Fibroblast of skin of back (primary cell): ENCODE measurements at regions not wholly inside any gene's neighbourhood (a gene's known extent, or its start where the extent isn't known, plus 50 kb on each side); places are given as distances from the start of the nearest gene placed in this dataset.
A peak's percentile ranks its signal among the peaks of the same experiment; 100 is the strongest.
"Not testable (repeated sequence)": the region's sequence is repeated elsewhere in the genome, so short reads cannot be mapped to it uniquely, and the experiment has no call there.

Experiments used
- DNase-seq: peaks from one replicate; pipeline ENCODE4 v3.0.0-alpha.2; 2013

DNA sequence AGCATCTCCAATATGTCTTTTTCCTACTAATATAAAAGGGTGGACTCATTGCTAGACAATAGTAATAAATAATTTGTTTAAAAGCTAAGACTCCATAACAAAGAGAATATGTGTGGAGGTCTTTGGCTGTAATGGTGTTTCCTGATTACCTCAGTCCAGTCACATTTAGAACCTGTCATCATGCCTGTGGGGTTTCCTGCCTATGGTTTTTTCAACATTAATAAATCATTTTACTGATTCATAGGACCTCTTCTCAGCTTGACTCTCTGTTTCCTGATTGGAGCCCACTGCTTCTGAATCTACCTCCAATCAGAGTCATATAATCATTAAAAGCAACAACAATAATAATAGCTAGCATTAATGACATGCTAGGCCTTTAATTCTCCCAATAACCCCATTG lies 52.4 kb upstream of the GNAI1 start:
- no peak for DNase-seq

DNA sequence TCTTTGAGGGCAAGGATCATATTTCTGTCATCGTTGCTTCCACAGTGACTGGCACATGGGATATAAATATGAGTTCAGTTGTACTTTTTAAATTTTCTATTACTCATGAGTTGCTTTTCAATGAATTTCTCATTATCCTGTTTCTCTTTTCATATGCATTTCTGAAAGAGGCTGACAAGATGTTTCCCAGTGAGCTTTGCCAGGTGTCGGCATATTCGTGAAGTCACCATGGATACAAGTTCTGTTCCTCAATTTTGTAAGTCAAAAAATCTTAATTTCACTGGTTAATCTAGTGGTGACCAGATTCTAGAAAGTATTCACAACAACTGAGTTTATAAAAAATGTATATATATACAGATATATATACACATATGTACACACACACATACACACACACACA lies 55.7 kb upstream of the GNAI1 start:
- DNase-seq: no peak

DNA sequence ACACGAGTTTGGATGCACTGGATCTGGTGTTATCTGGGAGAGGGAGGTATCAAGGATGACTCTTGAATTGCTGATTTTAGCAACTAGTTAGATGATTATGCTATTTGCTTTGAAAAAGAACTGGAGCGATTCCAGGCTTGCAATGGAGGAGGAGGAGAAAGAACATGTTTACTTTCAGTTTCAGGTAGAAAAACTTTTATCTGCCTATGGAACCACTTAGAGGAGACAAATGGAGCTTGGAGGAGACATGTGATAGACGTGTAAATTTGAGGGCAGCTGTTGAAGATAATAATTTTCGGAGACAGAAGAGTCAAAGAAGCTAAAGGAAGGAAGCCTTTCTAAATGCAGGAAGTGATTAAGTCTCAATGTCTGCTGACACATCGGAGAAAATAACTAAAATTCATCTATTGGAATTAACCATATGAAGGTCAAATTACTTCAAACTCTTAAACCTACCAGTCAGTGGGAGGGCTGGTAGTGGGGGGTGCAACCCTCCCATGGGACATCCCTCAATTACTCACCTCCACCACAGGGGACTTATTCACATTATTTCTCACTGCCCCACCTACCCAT lies 56.4 kb upstream of the GNAI1 start:
- peak; percentile 32 for DNase-seq

DNA sequence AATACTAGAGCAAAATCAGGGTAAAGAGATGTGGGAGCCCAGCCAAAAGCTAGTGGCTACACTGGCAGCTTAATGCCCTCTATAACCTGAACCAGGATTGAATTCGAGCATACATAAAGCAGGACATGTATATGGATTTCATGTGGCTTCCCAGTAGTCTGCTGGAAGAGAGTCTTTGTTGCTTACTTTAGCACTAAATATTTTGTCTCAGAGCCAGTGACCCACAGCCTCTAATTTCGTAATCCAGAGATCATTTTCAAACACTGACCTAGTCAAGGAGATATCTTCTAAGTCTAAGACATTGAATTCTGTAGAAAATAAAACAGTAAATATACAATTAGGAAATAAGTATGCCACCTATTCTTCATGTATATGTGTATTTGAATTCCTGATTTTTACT lies 64.2 kb upstream of the GNAI1 start:
- DNase-seq: no peak

DNA sequence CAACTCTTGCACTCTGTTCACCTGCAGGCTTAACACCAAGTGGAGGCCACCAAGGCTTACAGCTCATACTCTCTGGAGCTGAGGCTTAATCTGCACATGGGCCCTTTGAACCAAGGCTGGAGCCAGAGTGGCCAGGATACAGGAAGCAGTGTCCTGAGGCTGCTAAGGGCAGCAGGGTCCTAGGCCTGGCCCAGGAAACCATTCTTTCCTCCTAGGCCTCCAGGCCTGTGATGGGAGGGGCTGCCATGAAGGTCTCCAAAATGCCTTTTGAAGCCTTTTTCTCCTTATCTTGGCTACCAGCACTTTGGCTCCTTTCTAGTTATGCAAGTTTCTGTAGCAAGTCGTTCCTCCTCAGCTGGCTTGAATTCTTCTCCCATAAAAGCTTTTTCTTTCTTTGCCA lies 68.0 kb upstream of the GNAI1 start:
- DNase-seq: no peak

DNA sequence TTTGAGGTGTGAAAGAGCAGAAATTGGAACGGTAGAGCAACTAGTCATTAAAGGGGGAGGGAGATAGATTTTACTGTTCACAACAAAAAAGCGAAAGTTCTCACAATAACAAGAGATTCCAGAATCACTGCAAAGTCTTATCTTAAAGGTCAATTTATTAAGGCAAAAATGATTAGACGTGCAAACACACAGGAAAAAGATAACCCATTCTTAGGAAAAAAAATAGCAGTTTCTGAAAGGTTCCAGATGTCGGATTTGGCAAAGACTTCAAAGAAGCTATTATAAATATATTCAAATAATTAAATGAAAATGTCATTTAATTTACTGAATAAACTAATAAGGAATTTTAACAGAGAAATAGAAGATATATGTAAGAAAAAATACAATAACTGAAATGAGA lies 70.8 kb upstream of the GNAI1 start:
- no peak for DNase-seq

DNA sequence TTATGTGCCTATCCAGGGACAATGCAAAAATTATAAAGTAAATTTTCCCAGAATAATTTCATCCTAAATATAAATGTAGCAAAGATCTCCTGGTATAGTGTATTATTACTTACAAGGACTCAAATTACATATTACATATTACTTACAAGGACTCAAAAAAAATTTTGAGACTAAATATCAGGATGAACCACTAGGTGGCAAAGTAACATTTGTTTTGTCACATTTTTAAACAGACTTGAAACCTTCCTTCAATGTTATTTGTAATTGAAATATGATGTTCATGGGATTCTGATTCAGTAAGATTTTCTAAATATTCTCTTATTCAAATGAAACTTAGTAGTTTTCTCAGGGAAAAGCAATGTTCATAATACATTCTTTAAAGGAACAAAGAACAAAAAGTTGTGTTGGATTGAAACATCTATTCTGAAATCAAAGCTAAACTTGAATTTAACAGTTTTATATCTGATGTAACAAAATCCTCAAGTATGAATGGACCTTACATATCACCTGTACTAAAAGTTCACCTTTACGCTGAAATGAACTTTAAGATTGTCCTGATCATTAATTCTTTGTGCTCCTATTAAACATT lies 74.3 kb upstream of the GNAI1 start:
- peak; percentile 64 for DNase-seq

DNA sequence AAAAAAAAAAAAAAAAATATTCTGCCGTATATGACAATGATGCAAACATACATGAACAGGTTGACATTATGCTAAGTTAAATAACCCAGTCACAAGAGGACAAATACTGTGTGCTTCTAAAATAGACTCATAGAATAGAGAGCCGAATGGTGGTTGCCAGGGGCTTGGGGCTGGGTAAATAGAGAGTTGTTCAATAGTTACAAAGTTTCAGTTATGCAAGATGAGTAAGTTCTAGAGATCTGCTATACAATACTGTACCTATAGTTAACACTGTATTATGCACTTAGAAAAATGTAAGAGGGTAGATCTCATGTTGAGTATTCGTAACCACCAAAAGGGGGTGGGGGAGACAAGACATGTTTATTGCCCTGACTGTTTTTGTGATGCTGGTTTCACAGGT lies 77.1 kb upstream of the GNAI1 start:
- no peak for DNase-seq

DNA sequence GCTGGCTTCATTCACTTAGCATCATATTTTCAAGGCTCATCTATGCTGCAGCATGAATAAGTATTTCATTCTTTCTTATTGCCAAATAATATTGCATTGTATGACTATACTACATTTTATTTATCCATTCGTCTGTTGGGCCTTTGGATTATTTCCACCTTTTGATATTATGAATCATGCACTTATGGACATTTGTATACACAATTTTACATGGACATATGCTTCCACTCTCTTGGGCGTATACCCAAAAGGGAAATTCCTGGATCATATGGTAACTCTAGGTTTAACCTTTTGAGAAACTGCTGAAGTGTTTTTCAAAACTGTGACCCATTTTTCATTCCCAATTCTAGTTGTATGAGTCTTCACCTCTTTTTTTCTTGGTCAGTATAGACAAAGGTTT lies 80.3 kb upstream of the GNAI1 start:
- DNase-seq: peak; percentile 53

DNA sequence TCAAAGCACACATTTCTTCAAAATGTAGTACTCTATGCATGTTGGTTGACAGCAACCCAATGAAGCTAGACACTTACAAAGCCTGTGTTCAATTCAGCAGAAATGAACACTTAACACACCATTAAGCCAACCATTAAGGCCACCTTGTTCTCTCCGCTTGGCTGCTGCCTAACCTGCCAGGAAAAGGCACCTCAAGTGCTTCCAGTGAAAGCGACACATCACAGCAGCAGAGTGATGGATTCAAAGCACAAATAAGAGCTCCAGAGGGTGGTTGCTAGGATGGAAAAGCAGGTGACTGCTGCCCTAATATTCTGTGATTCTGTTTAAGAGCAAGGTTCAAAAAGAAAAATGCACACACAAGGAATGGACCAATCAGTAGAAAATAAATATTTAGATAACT lies 81.5 kb upstream of the GNAI1 start:
- DNase-seq: no peak

DNA sequence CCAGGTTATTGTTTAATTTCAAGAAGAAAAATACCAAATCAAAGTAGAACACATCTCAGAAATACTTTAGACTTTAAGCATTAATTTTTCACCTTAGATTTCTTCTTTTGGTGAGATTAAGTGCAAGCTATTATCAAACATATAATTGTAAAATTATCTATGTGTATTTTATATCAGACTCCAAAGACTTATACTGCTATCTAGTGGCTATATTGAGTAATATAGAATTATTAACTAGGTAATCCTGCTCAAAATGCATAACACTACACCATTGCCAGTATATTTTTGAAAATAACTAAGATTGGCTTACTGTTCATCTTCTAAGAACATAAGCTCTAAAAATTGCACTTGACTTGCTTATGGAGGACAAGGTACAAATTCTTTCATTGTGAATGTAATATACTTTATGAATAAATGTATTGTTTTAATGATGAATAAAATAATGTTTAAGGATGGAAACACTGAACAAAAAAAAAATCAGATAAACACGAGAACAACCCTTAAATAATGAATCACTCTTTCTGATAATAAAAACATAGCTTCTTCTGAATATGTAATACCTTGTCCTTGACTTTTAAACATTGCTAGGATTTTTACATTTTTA lies 86.7 kb upstream of the GNAI1 start:
- DNase-seq: peak; percentile 2

DNA sequence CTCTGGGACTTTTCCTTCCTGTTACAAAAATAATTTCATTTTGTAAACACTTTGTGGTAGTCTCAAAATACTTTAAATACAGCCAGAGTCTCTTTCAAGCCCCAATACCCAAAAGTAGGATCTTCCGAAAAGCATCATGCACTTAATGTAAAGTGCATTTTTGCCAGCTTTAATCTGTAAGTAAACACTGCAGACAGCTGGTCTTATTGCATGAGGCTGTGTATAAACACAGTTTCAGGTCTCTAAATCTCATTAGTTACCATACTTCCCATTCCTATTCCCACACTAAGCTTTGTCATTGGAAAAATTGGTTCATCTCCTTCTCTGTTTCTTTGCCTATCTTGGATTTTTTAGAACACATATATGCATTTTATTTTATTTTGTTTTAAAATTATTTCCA lies 87.6 kb upstream of the GNAI1 start:
- no peak for DNase-seq

DNA sequence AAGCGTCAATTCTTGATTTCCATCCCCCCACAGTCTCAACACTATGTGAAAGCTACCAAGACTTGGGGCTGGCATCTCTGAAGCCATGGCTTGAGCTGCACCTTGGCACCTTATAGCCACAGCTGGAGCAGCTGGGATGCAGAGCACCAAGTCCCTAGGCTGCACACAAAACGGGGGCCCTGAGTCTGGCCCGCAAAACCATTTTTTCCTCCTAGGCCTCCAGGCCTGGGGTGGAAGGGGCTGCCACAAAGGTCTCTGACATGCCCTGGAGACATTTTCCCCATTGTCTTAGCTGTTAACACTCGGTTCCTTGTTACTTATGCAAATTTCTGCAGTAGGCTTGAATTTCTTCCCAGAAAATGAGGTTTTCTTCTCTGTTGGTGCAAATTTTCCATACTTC lies 89.8 kb upstream of the GNAI1 start:
- DNase-seq: no peak

DNA sequence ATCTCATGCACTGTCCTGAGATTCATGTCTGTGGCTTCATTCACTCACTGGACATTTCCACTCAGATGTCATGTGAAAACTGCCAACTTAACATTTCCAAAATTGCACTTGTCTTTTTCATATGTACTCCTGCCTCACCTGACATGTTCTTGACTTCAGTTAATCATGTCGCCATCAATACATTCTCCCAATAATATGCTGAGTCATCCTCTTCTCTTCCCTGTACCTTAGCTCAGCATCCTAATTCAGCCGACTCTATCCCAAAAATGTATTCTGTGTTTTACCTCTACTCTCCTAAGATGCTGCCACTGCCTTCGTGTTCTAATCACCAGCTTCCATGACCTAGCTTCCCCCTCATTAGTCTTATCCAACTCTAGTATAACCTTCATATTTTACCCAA lies 93.9 kb upstream of the GNAI1 start:
- DNase-seq: no peak

DNA sequence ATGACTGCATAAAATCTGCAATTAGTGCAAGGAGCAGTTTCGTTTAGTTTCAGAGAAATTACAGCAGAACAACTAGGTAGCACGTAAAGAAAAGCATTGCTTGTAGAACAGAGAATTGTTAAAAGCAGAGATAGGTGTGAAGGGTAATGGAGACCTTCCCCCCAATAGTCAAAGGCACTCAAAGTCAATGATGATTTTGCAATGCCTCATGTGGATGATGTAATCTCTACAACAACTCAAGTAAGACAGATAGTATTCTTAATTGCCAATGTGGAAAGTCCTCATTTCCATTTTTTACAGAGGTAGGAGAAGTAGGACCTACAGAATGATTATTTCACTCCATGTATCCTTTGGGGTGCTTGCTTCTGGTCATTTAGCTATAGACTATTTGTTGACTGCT lies 94.3 kb upstream of the GNAI1 start:
- no peak for DNase-seq

DNA sequence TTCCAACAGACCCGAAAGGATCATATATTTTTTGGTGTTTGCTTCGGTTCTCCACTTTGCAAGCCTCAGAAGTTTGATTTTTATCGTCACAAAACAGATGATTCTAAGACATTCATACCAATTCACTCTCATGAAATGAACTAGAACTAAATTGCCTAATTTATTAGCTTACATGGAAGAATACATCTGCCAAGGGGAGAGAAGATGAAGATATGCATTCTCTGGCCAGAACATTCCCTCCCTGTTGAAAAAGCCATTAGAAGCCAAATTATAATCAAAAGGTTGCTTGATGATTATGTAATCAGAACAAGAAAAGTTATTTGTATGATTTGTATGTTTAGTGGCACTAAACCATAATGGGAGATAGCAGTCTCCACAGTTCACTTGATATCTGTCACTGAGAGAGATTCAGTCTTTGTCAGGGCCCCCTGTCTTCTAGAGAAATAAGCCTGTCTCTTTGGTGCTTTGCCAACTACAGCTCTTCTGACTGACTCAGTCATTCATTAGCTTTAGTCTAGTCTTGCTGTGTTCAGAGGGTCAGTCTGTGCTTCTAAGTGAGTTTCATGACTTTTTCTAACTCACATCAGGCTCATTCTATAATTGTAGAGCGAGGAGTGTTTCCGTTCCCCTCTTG lies 95.3 kb upstream of the GNAI1 start:
- no peak for DNase-seq

DNA sequence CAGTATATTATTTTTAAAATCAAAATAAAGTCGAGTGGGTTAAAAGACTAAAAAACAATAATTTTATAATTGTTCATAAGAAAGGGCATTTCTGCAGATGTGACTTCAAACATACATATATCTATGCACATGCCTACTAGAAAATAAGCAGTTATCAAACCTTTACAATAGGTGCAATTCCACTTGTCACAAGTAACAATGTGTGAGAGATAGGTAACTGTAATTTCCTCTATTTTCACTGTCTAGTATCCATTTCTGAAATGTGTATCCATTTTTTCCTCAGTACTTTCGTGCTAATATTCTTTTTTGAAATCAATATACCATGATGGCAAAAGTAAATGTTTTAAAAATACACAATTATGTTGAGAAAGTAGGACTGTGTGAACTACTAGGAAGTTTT lies 96.9 kb upstream of the GNAI1 start:
- DNase-seq: no peak

DNA sequence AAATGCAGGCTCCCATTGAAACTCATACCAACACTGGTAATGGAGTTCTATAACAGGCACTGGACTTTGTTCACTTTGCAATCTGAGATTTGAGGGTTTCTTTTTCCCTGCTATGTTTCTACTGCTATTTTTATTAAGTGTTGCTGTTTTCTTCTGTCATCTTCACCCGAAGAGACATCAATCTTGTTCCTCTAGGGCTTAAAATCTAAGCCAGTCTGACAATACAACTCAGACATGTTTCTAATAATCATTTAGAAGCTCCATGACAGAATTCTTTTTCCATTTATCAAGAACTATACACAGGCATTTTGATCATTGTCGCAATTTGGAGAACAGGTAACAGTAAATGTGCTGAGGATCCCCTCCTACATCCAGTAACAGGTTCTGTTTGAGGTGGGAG lies 98.5 kb upstream of the GNAI1 start:
- DNase-seq: no peak

DNA sequence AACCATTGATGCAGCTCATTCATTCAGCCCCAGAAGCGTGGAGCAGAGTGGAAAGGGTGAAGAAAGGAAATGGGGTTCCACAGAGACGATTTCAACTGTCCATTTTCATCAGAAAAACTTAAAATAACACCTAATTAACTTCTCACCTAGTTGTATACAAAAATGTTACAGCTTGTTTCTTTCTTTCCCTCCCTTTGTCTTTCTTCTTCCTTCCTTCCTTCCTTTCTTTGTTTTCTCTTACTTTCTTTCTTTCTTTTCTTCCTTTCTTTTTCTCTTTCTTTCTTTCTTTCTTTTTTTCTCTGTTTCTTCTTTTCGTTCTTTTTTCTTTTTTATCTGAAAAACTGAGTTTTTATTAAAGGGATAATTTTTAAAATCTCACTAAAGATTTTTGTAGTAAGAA lies 105.9 kb upstream of the GNAI1 start:
- no peak for DNase-seq

DNA sequence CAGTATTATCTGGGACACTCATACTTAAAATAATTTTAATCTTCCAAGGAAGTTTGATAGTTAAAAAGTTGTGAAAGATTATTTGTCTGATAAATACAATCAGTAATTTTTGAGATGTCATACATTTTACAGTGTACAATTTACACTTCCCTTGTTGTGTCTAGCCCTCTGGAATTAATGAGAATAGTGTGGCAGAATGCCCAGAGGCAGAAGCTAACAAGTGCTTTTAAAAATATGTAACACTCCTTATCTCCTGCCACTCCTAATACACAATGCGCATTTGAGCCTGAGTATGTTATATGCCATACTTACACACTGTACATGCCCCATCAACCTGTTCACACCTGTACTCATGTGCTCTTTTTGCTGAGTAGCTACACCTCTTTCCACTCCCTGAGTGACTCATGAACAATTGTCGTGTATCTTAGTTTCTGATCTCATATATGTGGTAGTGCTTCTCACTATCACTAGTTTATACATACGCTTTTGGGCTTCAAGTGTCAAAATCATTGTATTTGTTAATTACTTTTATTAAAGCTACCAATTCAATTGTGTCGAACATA lies 106.9 kb upstream of the GNAI1 start:
- DNase-seq: no peak

DNA sequence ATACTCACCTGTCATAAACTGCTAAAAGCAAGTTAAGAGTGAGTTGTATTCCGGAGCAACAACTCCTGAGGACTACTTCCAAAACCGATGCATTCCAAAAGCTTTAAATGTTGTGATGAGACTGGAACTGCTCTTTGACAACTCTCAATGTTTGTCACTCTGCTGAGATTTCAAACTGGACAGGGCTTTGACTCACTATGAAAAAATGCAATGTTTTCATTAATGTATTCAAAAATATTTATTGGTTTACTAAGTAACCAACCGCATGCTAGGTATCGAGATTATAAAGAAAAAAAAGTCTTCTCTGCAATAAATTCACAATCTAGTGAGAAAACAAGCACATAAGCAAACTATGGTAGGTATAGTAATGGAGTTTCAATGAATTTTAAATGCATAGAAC lies 107.9 kb upstream of the GNAI1 start:
- DNase-seq: no peak

DNA sequence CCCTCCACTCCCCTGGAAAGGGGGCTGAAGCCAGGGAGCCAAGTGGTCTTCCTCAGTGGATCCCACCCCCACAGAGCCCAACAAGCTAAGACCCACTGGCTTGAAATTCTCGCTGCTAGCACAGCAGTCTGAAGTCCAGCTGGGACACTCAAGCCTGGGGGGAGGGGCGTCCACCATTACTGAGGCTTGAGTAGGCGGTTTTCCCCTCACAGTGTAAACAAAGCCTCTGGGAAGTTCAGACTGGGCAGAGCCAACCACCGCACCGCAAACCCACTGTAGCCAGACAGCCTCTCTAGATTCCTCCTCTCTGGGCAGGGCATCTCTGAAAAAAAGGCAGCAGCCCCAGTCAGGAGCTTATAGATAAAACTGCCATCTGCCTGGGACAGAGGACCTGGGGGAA lies 114.4 kb upstream of the GNAI1 start:
- DNase-seq: not testable (repeated sequence)

DNA sequence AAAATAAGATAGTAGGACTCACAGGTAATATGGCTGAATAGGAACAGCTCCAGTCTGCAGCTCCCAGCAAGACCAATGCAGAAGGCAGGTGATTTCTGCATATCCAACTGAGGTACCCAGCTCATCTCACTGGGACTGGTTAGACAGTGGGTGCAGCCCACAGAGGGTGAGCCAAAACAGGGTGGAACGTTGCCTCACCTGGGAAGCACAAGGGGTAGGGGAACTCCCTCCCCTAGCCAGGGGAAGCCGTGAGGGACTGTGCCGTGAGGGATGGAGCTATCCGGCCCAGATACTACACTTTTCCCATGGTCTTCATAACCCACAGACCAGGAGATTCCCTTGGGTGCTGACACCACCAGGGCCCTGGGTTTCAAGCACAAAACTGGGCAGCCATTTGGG lies 114.8 kb upstream of the GNAI1 start:
- not testable (repeated sequence) for DNase-seq
